Adrenal gland (tissue), 5 donors: ENCODE measurements at regions not wholly inside any gene's neighbourhood (a gene's known extent, or its start where the extent isn't known, plus 50 kb on each side); places are given as distances from the start of the nearest gene placed in this dataset.

Source experiments
- POLR2A ChIP-seq, 2 donors: fragments of 450-650 bp; IDR thresholded peaks; one replicate each; pipeline ENCODE4 v1.6.1; 2017; ENCODE audit warnings: antibody characterized with exemption in 2 of 2, mild to moderate bottlenecking in 2 of 2, moderate library complexity in 1 of 2
- TF ChIP-seq, protein P1 (sequence below), 6 experiments: fragments of 450-650 bp in 4 of 6; fragments of 200-600 bp in 2 of 6; sonication (generic) in 1 of 6; IDR thresholded peaks; 1 replicate in 5 of 6; 2 replicates in 1 of 6; pipeline versions ENCODE4 v1.5.1 to v1.8.0; 2016 to 2021; ENCODE audit warnings: antibody characterized with exemption in 6 of 6, mild to moderate bottlenecking in 2 of 6, moderate library complexity in 1 of 6
- donor health status: DM: no; HTN: no; CAD: no.

DNA sequence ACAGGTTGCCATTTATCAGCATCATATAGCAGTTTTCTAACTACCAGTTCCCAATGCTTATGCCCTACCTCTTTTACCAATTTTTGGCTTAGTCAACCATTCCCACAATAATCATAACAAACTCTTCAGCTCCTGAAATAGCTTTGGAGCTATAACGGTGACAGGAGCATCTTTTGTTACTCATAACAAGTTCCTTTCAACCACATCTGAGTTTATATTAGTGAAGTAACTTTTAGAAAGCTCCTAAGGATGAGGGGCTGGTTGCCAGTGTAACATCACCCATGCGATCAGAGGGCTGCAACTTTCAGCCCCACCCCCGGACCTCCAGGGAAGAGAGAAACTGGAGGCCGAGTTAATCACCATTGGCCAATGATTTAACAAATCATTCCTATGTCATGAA is 495.3 kb upstream of the RASGRP1 start:
- TF ChIP-seq, protein P1, sequence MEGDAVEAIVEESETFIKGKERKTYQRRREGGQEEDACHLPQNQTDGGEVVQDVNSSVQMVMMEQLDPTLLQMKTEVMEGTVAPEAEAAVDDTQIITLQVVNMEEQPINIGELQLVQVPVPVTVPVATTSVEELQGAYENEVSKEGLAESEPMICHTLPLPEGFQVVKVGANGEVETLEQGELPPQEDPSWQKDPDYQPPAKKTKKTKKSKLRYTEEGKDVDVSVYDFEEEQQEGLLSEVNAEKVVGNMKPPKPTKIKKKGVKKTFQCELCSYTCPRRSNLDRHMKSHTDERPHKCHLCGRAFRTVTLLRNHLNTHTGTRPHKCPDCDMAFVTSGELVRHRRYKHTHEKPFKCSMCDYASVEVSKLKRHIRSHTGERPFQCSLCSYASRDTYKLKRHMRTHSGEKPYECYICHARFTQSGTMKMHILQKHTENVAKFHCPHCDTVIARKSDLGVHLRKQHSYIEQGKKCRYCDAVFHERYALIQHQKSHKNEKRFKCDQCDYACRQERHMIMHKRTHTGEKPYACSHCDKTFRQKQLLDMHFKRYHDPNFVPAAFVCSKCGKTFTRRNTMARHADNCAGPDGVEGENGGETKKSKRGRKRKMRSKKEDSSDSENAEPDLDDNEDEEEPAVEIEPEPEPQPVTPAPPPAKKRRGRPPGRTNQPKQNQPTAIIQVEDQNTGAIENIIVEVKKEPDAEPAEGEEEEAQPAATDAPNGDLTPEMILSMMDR (IDR thresholded peaks at IDR 0.05), result no peak
- no peak for TF ChIP-seq POLR2A (IDR thresholded peaks at IDR 0.05)
